ENCODE measurements at regions not wholly inside any gene's neighbourhood (a gene's known extent, or its start where the extent isn't known, plus 50 kb on each side); places are given as distances from the start of the nearest gene placed in this dataset.

DNA sequence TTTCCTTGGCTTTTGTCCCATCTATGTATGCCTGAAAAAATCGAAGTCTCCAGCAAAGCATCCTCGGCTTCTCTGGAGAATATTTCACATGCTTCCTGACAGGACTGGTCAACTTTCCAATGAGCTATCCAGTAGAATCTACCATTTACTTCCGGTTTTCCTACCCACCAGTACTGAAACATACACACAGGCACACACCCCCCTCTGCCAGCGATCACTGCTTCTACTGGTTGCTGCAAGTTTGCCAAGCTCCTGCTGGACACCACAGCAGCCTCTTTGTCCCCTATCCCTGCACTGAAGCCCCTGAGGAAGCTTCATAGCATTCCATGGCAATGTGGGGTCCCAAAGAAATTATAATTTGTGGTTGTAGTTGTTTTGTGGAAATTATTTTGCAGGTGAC, 536.8 kb downstream of the MATN1 start:
- TF ChIP-seq ZNF232 (CRISPR knock-in tag; IDR thresholded peaks at IDR 0.05; ENCODE audit: borderline replicate concordance): no peak
- no peak for TF ChIP-seq ARID2 (CRISPR knock-in tag; IDR thresholded peaks at IDR 0.05; ENCODE audit: borderline replicate concordance)
- TF ChIP-seq CTCF (CRISPR knock-in tag; IDR thresholded peaks at IDR 0.05): no peak
